Fibroblast of skin of abdomen (primary cell): ENCODE measurements at regions not wholly inside any gene's neighbourhood (a gene's known extent, or its start where the extent isn't known, plus 50 kb on each side); places are given as distances from the start of the nearest gene placed in this dataset.
"Not testable (repeated sequence)": the region's sequence is repeated elsewhere in the genome, so short reads cannot be mapped to it uniquely, and the experiment has no call there.

Experiments used
- DNase-seq: peaks from one replicate; pipeline ENCODE4 v3.0.0-alpha.2; 2013

DNA sequence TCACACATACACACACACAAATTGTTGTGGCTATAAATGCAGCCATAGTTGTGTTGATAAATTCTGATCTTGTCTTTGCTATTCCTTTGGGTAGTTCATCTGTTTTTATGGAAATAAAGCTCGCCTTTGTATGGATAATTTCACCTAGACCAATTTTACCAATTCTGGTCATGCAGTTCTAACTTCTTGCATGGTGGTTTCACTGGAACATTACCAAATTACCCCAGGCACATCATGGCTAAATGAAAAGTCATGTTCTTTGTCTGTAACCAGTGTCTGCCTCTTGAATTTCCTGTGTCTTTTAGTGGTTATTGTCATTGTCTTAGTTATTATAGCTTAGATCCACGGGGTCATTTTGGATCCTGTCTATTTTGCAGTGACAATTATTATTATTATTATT is 50.3 kb upstream of the TMC1 start:
- DNase-seq, result no peak

DNA sequence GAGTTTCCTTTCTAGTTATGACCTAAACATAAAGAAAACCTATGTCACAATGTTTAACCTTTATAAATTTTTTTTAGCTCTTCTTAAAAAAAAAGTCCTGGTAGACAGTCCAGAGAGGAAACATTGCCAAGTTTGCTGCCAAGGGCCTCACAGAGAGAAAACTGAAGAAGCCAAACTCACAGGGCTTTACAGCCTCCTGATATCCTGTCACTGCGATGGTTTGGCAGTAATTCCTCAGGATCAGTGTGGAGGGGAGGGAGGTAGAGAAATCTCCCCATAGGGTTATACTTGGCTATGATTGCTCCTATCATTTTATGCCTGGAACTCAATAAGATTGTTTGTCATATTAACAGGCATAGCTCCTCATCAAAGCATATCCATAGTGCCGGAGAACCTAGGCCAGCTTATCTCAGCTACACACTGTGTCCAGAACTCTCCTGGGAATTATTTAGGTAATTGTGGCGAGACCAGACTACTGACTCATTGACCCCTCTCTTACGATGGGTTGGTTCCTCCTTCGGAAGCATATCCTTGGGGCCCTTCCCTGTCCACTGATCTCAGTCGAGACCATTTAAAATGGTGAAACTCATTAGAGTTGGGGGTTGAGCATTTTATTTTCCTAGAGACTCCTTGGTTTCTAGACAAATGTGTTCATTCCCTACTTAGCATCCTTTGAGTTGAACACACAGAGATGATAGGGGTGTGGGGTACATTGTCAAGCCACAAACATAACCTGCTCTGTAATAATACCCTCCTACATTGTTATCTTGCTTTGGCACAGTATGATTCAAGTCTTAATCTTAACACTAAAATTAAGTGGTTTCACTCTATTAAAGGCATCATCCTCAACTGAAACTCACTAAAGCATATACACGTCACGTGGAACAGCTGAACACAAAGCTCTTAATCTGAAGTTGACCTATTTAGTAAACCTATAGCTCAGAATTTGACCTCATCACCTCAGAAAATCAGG is 53.4 kb upstream of the TMC1 start:
- peak; percentile 25 for DNase-seq

DNA sequence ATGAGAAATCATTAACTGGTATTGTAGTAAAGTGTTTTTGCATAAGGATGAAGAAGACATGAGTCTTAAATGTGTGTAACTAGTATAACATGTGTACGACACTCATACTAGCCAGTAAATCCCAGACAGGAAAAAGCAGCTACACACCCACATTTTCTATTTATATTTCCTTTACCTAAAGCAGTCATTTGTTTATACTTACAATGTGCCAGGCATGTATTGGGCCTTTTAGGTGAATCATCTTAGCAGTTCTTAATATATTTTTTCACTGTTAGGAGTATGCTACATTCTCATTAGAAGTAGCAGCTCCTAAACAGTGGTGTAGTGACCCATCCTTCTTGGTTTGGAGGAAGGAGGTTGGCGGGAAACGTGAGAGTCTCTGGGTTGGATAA is 55.8 kb upstream of the TMC1 start:
- DNase-seq, result no peak

- DNase-seq, result no peak
Measured at GRCh38 chr9:72464857-72465592, 56.4 kb upstream of the TMC1 start.

DNA sequence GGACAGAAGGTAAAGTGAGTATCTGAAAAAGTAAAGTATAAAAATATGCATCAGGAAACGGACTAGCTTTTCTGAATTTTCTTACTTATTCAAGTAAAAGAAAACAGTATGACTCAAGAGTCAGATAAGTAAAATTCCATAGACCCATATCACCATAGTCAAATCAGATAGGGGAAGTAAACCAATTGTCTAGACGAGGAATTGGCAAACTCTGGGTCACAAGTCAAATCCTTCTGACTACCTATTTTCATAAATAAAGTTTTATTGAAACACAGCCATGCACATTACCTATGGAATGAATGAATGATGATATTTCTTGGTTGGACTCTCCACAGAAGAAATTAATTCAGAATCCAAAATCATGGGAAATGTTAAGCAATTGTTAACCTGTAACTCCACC is 59.1 kb upstream of the TMC1 start:
- DNase-seq, result peak; percentile 50

DNA sequence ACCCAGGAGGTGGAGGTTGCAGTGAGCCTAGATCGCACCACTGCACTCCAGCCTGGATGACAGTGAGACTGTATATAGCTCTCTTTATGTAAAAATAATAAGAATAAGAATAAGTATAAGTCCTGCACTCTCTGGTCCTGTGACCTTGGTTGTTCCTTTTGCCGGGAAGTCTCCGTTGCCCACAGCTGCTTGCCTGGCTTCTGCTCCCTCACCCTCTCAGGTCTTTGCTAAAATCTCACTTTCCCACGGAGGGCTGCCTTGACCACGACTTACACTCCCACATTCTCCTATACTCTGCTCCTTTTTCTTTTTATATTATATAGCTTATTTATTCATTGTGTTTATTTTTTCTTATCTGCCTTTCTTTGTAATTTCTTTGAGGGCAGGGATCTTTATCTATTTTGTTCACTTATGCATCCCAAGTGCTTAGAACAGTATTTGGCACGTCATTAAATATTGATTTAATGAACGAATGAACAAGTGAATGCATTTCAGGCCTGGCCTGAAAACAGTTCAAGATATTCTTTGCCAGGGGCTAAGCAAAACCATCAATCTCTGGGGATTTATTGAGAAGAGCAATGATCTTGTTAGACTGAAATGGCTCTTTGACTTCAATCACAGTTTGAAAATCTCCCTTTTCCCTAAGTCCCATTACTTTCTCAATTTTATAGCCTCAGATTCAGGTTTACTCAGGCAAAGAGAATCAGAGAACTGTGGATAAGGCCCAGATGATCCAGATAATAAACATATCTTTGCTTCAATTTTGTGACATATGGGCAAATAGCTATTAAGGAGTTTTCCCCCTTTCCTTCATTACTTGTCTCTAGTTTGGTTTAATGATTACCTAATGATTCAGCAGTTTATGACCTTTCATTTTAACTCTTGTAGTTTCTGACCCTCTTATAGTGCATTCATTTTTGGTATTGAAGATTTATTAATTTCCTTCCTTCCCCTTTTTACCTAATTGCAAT is 60.8 kb upstream of the TMC1 start:
- no peak for DNase-seq

- no peak for DNase-seq
Measured at GRCh38 chr9:72459308-72459707, 62.1 kb upstream of the TMC1 start.

DNA sequence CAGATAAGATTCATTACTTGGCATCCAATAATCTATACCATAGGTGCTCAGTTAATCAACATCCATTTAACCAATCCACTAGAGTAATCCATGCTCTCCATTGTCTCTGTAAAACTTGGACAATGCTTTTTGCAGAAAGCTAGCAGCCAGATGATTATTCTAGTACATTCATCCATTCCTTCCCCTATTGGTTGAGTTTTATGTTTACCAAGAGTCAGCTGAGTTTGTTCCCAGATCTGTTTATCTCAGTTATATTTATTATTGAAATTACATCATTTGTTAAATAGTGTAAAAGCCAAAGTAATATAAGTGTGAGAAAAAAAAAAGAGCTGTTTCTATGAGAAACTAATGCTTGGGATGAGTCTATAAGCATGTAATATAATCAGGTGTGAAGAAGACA is 63.3 kb upstream of the TMC1 start:
- no peak for DNase-seq

DNA sequence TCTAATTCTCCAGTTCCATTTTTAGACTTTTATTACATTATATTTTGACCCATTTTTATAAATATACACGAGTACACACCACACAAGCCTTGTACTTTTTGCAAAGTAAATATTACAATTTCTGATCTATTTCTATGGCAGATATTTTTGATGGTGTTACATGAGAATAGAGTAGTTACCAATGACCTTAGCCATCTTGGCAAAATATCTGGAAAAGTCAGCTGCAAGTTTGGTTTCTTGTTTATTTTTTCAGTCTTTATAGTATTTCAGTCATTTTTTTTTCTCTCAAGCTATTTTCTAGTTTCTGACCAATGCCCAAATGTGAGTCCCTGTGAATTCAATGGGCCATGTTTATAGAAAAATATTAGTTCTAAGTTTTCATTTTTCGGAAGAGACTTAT is 64.0 kb upstream of the TMC1 start:
- no peak for DNase-seq

DNA sequence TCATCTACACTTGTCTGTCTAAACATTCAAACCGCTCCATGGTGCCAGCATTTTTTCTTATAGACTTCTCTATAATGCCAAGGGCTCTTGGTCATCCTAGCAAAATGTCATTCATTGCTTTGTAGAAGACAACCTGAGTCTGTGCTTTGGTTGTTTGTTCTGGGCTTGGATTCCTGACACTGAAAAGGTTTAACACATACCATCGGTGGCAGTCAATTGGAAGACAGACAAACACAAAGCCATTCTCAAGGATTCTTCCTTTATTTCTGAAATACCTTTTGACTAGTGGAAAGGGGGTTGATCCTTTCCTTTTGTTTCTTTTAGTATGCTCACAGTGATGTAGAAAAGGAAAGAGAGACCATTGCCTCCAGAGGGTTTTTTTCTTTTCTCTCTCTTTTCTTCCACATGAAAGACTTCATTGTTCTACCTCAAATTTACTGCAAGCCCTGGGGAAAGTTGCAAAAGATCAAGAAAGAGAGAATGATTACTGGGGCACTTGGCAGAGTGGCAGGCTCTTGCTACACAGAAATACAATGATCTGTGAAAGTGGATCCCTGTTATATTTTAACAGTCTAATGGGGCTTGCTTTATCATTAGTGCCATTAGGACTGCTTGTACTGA is 66.4 kb upstream of the TMC1 start:
- no peak for DNase-seq

GRCh38 chr9:72453797-72454196 is 67.6 kb upstream of the TMC1 start:
- DNase-seq, result no peak

- not testable (repeated sequence) for DNase-seq
Measured at GRCh38 chr9:72446241-72446640, 75.2 kb upstream of the TMC1 start.

GRCh38 chr9:72445306-72445995 is 76.0 kb upstream of the TMC1 start:
- peak; percentile 23 for DNase-seq

GRCh38 chr9:72444435-72444834 is 77.0 kb upstream of the TMC1 start:
- no peak for DNase-seq

- DNase-seq, result peak; percentile 45
Measured at GRCh38 chr9:72443855-72444254, 77.6 kb upstream of the TMC1 start.

GRCh38 chr9:72441848-72442607 is 77.0 kb upstream of the ZFAND5 start:
- peak; percentile 92 for DNase-seq

DNA sequence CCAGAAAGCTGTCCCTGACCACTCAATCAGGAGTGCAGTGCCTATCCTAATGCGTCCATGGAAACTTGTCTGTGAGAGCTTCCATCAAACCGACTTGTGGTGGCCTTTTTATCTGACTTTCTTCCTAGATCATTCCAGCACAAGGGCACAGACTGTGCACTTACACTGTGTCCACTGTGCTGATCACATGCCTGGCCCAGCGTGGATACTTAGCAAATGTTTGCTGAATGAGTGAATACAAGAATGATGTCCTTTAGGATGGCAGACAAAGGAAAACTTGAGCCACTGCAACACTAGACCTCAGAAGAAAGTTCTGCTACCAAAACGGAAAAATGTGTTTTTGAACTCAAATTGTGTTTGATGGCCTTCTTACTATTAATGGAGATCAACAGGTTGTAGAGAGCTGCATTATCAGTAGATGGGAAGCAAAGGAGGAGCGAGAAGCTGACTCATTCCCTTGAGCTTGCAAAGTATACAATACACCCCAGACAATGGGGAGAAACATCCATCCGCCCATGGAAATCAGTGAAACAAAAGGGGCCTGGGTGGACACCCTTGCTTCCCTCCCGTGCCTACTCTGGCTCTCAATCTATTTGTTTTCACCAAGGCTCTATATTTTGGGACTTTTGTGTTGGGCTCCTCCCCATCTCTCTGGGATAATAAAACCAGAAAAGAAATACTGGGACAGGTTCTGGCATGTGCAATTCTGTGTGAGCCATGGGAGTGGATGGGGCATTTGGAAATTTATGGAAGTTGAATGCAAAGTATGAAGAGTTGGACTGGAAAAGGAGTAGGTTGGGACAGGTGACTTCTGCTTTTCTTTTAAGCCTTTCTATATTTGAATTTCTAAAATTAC is 76.2 kb upstream of the ZFAND5 start:
- peak; percentile 12 for DNase-seq

DNA sequence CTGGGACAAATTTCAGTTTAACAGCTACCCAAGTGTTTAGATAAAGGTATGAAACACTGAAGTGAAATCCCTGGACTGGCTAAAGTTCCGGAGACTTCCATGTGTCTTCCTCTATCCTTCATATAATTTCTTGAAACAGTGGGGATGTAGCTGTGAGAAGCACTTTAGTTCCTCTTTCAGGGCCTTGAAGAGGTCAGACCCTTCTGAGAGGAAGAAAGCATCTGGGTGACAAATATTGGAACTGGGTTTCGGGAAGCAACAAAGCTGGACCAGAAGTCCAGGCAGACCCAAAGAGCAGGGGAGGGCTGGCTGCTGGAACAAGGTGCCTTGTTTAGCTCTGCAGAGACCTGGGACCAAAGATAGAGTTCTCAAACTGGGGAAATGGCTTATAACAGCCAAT is 75.4 kb upstream of the ZFAND5 start:
- no peak for DNase-seq

GRCh38 chr9:72433616-72434267 is 68.7 kb upstream of the ZFAND5 start:
- DNase-seq, result peak; percentile 83
